ENCODE measurements at regions not wholly inside any gene's neighbourhood (a gene's known extent, or its start where the extent isn't known, plus 50 kb on each side); places are given as distances from the start of the nearest gene placed in this dataset.

GRCh38 chr4:164207460-164207859 lies 546.5 kb upstream of the SMIM31 start:
- H3K27me3 ChIP-seq (ENCODE audit: insufficient read depth, low read length) = no peaks in the 10 kb centered on the region
- no peak overlapping the region for H3K9ac ChIP-seq (ENCODE audit: low read depth, low read length)
- peaks cover 22% of the 10 kb centered on the region for H3K4me1 ChIP-seq (ENCODE audit: insufficient read depth, low read length)
- no peaks in the 10 kb centered on the region for H3K9me3 ChIP-seq (ENCODE audit: insufficient read depth, low read depth, low read length)
- WGBS = 89% methylated on average over 5 of the region's 5 CpGs
- no peak overlapping the region for H3K4me3 ChIP-seq (ENCODE audit: low read length)
- H3K36me3 ChIP-seq (ENCODE audit: insufficient read depth, low read length) = no peaks in the 10 kb centered on the region
- H3K27ac ChIP-seq (ENCODE audit: low read depth, low read length) = no peak overlapping the region

GRCh38 chr4:164210377-164210776 lies 543.6 kb upstream of the SMIM31 start:
- H3K4me1 ChIP-seq (ENCODE audit: insufficient read depth, low read length) = peaks cover 5% of the 10 kb centered on the region
- no peaks in the 10 kb centered on the region for H3K36me3 ChIP-seq (ENCODE audit: insufficient read depth, low read length)
- H3K9me3 ChIP-seq (ENCODE audit: insufficient read depth, low read depth, low read length) = no peaks in the 10 kb centered on the region
- no peak overlapping the region for H3K27ac ChIP-seq (ENCODE audit: low read depth, low read length)
- no peak overlapping the region for H3K9ac ChIP-seq (ENCODE audit: low read depth, low read length)
- no peak overlapping the region for H3K4me3 ChIP-seq (ENCODE audit: low read length)
- no peaks in the 10 kb centered on the region for H3K27me3 ChIP-seq (ENCODE audit: insufficient read depth, low read length)
- 100% methylated on average over 1 of the region's 1 CpG for WGBS

GRCh38 chr4:164212134-164212533 lies 541.8 kb upstream of the SMIM31 start:
- Histone ChIP-seq H3K36me3 (ENCODE audit: insufficient read depth, low read length) (no peaks in the 10 kb centered on the region), H3K4me1 (ENCODE audit: insufficient read depth, low read length) (no peaks in the 10 kb centered on the region), H3K4me3 (ENCODE audit: low read length) (no peak overlapping the region), H3K27ac (ENCODE audit: low read depth, low read length) (no peak overlapping the region), H3K27me3 (ENCODE audit: insufficient read depth, low read length) (no peaks in the 10 kb centered on the region), H3K9ac (ENCODE audit: low read depth, low read length) (no peak overlapping the region), H3K9me3 (ENCODE audit: insufficient read depth, low read depth, low read length) (no peaks in the 10 kb centered on the region)
- WGBS = 100% methylated on average over 1 of the region's 1 CpG

- no peaks in the 10 kb centered on the region for H3K27me3 ChIP-seq (ENCODE audit: insufficient read depth, low read length)
- no peak overlapping the region for H3K27ac ChIP-seq (ENCODE audit: low read depth, low read length)
- no peaks in the 10 kb centered on the region for H3K36me3 ChIP-seq (ENCODE audit: insufficient read depth, low read length)
- no peaks in the 10 kb centered on the region for H3K4me1 ChIP-seq (ENCODE audit: insufficient read depth, low read length)
- no peak overlapping the region for H3K4me3 ChIP-seq (ENCODE audit: low read length)
- no peaks in the 10 kb centered on the region for H3K9me3 ChIP-seq (ENCODE audit: insufficient read depth, low read depth, low read length)
- no peak overlapping the region for H3K9ac ChIP-seq (ENCODE audit: low read depth, low read length)
- WGBS = 84% methylated on average over 2 of the region's 2 CpGs
Measured at GRCh38 chr4:164212714-164213113, 541.2 kb upstream of the SMIM31 start.

- WGBS = 92% methylated on average over 11 of the region's 13 CpGs
- Histone ChIP-seq H3K9me3 (ENCODE audit: insufficient read depth, low read depth, low read length) (no peaks in the 10 kb centered on the region), H3K27ac (ENCODE audit: low read depth, low read length) (no peak overlapping the region), H3K36me3 (ENCODE audit: insufficient read depth, low read length) (no peaks in the 10 kb centered on the region), H3K9ac (ENCODE audit: low read depth, low read length) (no peak overlapping the region), H3K4me1 (ENCODE audit: insufficient read depth, low read length) (no peaks in the 10 kb centered on the region), H3K4me3 (ENCODE audit: low read length) (no peak overlapping the region), H3K27me3 (ENCODE audit: insufficient read depth, low read length) (no peaks in the 10 kb centered on the region)
Measured at GRCh38 chr4:164215113-164215741, 538.7 kb upstream of the SMIM31 start.

- Histone ChIP-seq H3K4me3 (ENCODE audit: low read length) (no peak overlapping the region), H3K36me3 (ENCODE audit: insufficient read depth, low read length) (no peaks in the 10 kb centered on the region), H3K27ac (ENCODE audit: low read depth, low read length) (no peak overlapping the region), H3K4me1 (ENCODE audit: insufficient read depth, low read length) (no peaks in the 10 kb centered on the region), H3K9ac (ENCODE audit: low read depth, low read length) (no peak overlapping the region), H3K9me3 (ENCODE audit: insufficient read depth, low read depth, low read length) (no peaks in the 10 kb centered on the region), H3K27me3 (ENCODE audit: insufficient read depth, low read length) (no peaks in the 10 kb centered on the region)
- 95% methylated on average over 1 of the region's 1 CpG for WGBS
Measured at GRCh38 chr4:164221631-164222030, 532.3 kb upstream of the SMIM31 start.

GRCh38 chr4:164224871-164225270 lies 529.1 kb upstream of the SMIM31 start:
- no peaks in the 10 kb centered on the region for H3K27me3 ChIP-seq (ENCODE audit: insufficient read depth, low read length)
- no peak overlapping the region for H3K4me3 ChIP-seq (ENCODE audit: low read length)
- H3K9ac ChIP-seq (ENCODE audit: low read depth, low read length) = no peak overlapping the region
- H3K27ac ChIP-seq (ENCODE audit: low read depth, low read length) = no peak overlapping the region
- H3K4me1 ChIP-seq (ENCODE audit: insufficient read depth, low read length) = no peaks in the 10 kb centered on the region
- no peaks in the 10 kb centered on the region for H3K36me3 ChIP-seq (ENCODE audit: insufficient read depth, low read length)
- H3K9me3 ChIP-seq (ENCODE audit: insufficient read depth, low read depth, low read length) = no peaks in the 10 kb centered on the region

GRCh38 chr4:164229255-164229654 lies 524.7 kb upstream of the SMIM31 start:
- no peak overlapping the region for H3K4me3 ChIP-seq (ENCODE audit: low read length)
- H3K27ac ChIP-seq (ENCODE audit: low read depth, low read length) = no peak overlapping the region
- H3K9ac ChIP-seq (ENCODE audit: low read depth, low read length) = no peak overlapping the region
- H3K27me3 ChIP-seq (ENCODE audit: insufficient read depth, low read length) = no peaks in the 10 kb centered on the region
- H3K4me1 ChIP-seq (ENCODE audit: insufficient read depth, low read length) = no peaks in the 10 kb centered on the region
- no peaks in the 10 kb centered on the region for H3K36me3 ChIP-seq (ENCODE audit: insufficient read depth, low read length)
- 96% methylated on average over 2 of the region's 2 CpGs for WGBS
- H3K9me3 ChIP-seq (ENCODE audit: insufficient read depth, low read depth, low read length) = no peaks in the 10 kb centered on the region

- Histone ChIP-seq H3K4me1 (ENCODE audit: insufficient read depth, low read length) (no peaks in the 10 kb centered on the region), H3K36me3 (ENCODE audit: insufficient read depth, low read length) (no peaks in the 10 kb centered on the region), H3K27me3 (ENCODE audit: insufficient read depth, low read length) (no peaks in the 10 kb centered on the region)
Measured at GRCh38 chr4:164239433-164239832, 514.5 kb upstream of the SMIM31 start.

GRCh38 chr4:164239976-164240375 lies 514.0 kb upstream of the SMIM31 start:
- H3K4me1 ChIP-seq (ENCODE audit: insufficient read depth, low read length) = no peaks in the 10 kb centered on the region

More at GRCh38 chr4:164239433-164239832, 514.5 kb upstream of the SMIM31 start:
- Histone ChIP-seq H3K9ac (ENCODE audit: low read depth, low read length) (no peak overlapping the region), H3K27ac (ENCODE audit: low read depth, low read length) (no peak overlapping the region), H3K9me3 (ENCODE audit: insufficient read depth, low read depth, low read length) (no peaks in the 10 kb centered on the region), H3K4me3 (ENCODE audit: low read length) (no peak overlapping the region)

GRCh38 chr4:164251257-164251656 lies 502.7 kb upstream of the SMIM31 start:
- 95% methylated on average over 7 of the region's 7 CpGs for WGBS
- Histone ChIP-seq H3K9me3 (ENCODE audit: insufficient read depth, low read depth, low read length) (no peaks in the 10 kb centered on the region), H3K9ac (ENCODE audit: low read depth, low read length) (no peak overlapping the region), H3K4me1 (ENCODE audit: insufficient read depth, low read length) (peaks cover 19% of the 10 kb centered on the region), H3K27me3 (ENCODE audit: insufficient read depth, low read length) (no peaks in the 10 kb centered on the region), H3K27ac (ENCODE audit: low read depth, low read length) (no peak overlapping the region), H3K36me3 (ENCODE audit: insufficient read depth, low read length) (no peaks in the 10 kb centered on the region), H3K4me3 (ENCODE audit: low read length) (no peak overlapping the region)

More at GRCh38 chr4:164239976-164240375, 514.0 kb upstream of the SMIM31 start:
- WGBS = 39% methylated on average over 2 of the region's 3 CpGs
- Histone ChIP-seq H3K4me3 (ENCODE audit: low read length) (no peak overlapping the region), H3K36me3 (ENCODE audit: insufficient read depth, low read length) (no peaks in the 10 kb centered on the region), H3K9me3 (ENCODE audit: insufficient read depth, low read depth, low read length) (no peaks in the 10 kb centered on the region), H3K27me3 (ENCODE audit: insufficient read depth, low read length) (no peaks in the 10 kb centered on the region), H3K27ac (ENCODE audit: low read depth, low read length) (no peak overlapping the region), H3K9ac (ENCODE audit: low read depth, low read length) (no peak overlapping the region)

GRCh38 chr4:164252286-164252685 lies 501.6 kb upstream of the SMIM31 start:
- H3K9ac ChIP-seq (ENCODE audit: low read depth, low read length) = no peak overlapping the region
- no peaks in the 10 kb centered on the region for H3K36me3 ChIP-seq (ENCODE audit: insufficient read depth, low read length)
- H3K4me3 ChIP-seq (ENCODE audit: low read length) = no peak overlapping the region
- no peak overlapping the region; the same call in 1 of the 2 replicates for H3K27ac ChIP-seq (ENCODE audit: low read depth, low read length)
- H3K27me3 ChIP-seq (ENCODE audit: insufficient read depth, low read length) = no peaks in the 10 kb centered on the region
- no peaks in the 10 kb centered on the region for H3K9me3 ChIP-seq (ENCODE audit: insufficient read depth, low read depth, low read length)
- peaks cover 19% of the 10 kb centered on the region for H3K4me1 ChIP-seq (ENCODE audit: insufficient read depth, low read length)
- WGBS = 15% methylated on average over 1 of the region's 1 CpG
